ENCODE measurements at regions not wholly inside any gene's neighbourhood (a gene's known extent, or its start where the extent isn't known, plus 50 kb on each side); places are given as distances from the start of the nearest gene placed in this dataset.

DNA sequence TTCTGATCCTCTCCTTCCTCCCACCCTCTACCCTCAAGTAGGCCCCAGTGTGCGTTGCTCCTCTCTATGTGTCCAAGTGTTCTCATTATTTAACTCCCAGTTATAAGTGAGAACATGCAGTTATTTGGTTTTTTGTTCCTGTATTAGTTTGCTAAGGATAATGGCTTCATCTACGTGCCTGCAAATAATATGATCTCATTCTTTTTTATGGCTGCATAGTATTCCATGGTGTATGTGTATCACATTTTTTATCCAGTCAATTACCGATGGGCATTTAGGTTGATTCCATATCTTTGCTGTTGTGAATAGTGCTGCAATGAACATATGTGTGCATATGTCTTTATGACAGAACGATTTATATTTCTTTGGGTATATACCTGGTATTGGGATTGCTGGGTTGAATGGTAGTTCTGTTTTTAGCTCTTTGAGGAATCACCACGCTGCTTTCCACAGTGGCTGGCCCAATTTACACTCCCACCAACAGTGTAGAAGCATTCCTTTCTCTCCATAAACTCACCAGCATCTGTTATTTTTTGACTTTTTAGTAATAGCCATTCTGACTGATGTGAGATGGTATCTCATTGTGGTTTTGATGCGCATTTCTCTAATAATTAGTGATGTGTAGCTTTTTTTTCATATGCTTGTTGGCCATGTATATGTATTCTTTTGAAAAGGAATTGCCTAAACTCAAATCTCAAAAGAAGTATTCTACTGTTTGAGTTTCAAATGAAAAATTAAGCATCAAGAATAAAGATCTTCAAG lies 116.9 kb downstream of the ETS2 start:
- Histone ChIP-seq H3T11ph (ENCODE audit: low read length) (no peak overlapping the region), H2BK120ac (ENCODE audit: low read depth, low read length, poor library complexity, severe bottlenecking) (no peak overlapping the region), H3K18ac (ENCODE audit: insufficient read length, low read depth, low read length) (no peak overlapping the region), H3K27ac (ENCODE audit: insufficient read length, low read depth, low read length) (no peak overlapping the region), H2AK5ac (ENCODE audit: insufficient read length, low read length) (no peak overlapping the region), H2BK15ac (ENCODE audit: low read depth, low read length) (no peak overlapping the region), H3K9me3 (ENCODE audit: control insufficient read depth, low read depth, low read length) (no peaks in the 10 kb centered on the region), H4K20me1 (ENCODE audit: control insufficient read depth, insufficient read depth, insufficient read length) (no peaks in the 10 kb centered on the region), H3K79me1 (ENCODE audit: insufficient read depth, low read depth, low read length, poor library complexity, severe bottlenecking) (no peaks in the 10 kb centered on the region), H2BK20ac (ENCODE audit: low read depth, low read length, poor library complexity, severe bottlenecking) (no peak overlapping the region), H3K14ac (ENCODE audit: insufficient read depth, low read length) (no peak overlapping the region), H3K23ac (ENCODE audit: insufficient read length, low read depth, low read length) (no peak overlapping the region), H3K56ac (ENCODE audit: insufficient read length, low read depth, low read length) (no peak overlapping the region), H2BK12ac (ENCODE audit: insufficient read length, low read depth, low read length) (no peak overlapping the region), H3K79me2 (ENCODE audit: insufficient read depth, low read length) (no peaks in the 10 kb centered on the region), H3K4me1 (ENCODE audit: insufficient read depth, low read length) (no peaks in the 10 kb centered on the region), H2BK5ac (ENCODE audit: insufficient read length, low read length) (no peak overlapping the region), H3K9ac (ENCODE audit: extremely low read depth, insufficient read length, low read length) (no peak overlapping the region), H4K8ac (replicated peaks; ENCODE audit: insufficient read length, low read depth, low read length) (no peak overlapping the region), H4K5ac (ENCODE audit: insufficient read length, low read depth, low read length) (no peak overlapping the region), H3K4me2 (ENCODE audit: insufficient read depth, insufficient read length, low read length) (no peak overlapping the region), H3K27me3 (ENCODE audit: insufficient read depth, low read length) (no peaks in the 10 kb centered on the region), H3K4ac (ENCODE audit: low read depth, low read length) (no peak overlapping the region), H4K91ac (ENCODE audit: insufficient read length, low read depth, low read length) (no peak overlapping the region), H2AFZ (ENCODE audit: low read length) (no peak overlapping the region), H3K23me2 (ENCODE audit: insufficient read length, low read depth, low read length, poor library complexity, severe bottlenecking) (no peaks in the 10 kb centered on the region)
- Mint-ChIP-seq H3K4me3 (no peak overlapping the region), H3K27me3 (ENCODE audit: low read depth) (no peaks in the 10 kb centered on the region; the same call in none of the 2 replicates), H3K36me3 (ENCODE audit: insufficient read depth in 1 of 3, low read depth in 3 of 3) (no peaks in the 10 kb centered on the region), H3K9me3 (peaks cover 0 to 8% of the 10 kb centered on the region in 2 experiments; a peak in 1 of 5 replicates), H3K4me1 (no peaks in the 10 kb centered on the region), H3K27ac (no peak overlapping the region)
- no CpG with 5 or more reads among the region's 6 CpGs for WGBS (ENCODE audit: extremely low coverage, insufficient read length, low lambda C conversion rate)
- TF ChIP-seq, protein P1, sequence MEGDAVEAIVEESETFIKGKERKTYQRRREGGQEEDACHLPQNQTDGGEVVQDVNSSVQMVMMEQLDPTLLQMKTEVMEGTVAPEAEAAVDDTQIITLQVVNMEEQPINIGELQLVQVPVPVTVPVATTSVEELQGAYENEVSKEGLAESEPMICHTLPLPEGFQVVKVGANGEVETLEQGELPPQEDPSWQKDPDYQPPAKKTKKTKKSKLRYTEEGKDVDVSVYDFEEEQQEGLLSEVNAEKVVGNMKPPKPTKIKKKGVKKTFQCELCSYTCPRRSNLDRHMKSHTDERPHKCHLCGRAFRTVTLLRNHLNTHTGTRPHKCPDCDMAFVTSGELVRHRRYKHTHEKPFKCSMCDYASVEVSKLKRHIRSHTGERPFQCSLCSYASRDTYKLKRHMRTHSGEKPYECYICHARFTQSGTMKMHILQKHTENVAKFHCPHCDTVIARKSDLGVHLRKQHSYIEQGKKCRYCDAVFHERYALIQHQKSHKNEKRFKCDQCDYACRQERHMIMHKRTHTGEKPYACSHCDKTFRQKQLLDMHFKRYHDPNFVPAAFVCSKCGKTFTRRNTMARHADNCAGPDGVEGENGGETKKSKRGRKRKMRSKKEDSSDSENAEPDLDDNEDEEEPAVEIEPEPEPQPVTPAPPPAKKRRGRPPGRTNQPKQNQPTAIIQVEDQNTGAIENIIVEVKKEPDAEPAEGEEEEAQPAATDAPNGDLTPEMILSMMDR (conservative IDR thresholded peaks at IDR 0.05) = no peak
- DNase-seq = no peak
